ENCODE measurements at regions not wholly inside any gene's neighbourhood (a gene's known extent, or its start where the extent isn't known, plus 50 kb on each side); places are given as distances from the start of the nearest gene placed in this dataset.

DNA sequence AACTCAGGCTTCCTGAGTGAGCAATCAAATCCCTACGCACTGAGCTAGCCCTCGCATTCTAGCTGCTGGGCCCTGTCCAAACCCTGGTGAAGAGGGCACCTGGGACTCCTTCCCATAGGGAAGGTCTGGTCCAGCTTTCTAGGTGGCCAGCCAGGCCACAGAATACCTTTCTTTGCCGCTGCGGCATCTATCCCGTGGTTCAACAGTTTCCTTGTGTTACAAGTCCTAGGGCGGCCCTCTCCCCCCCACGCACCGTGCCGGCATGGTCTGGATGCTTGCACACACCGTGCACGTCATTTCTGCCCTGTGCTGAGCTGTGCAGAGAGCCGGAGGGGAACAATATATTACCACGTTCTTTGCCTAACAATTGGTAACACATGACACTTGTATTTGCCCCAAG is 164.6 kb upstream of the TSHZ3 start:
- no peak overlapping the region for H3K4me3 ChIP-seq (replicated peaks; ENCODE audit: insufficient read depth, low read length)
- H3K27me3 ChIP-seq (ENCODE audit: insufficient read depth, poor library complexity, severe bottlenecking): no peaks in the 10 kb centered on the region

DNA sequence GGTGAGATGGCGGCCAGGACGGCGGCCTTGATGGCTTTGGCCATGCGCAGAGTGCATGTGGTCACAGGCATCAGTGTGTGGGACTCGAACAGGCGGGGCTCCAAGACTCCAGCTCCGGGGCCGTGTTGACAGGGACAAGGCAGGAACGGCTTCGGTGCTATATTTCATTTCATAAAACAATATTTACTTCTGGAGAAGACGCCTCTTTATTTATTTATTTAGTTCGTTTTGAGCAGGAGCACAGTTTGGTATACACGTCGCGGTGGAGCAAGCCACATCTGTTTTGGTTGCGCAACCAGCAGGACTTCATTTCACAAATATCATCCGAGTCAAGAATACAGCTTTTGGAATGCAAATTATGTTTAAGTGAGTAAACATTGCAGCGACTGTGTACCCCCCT is 166.7 kb upstream of the TSHZ3 start:
- no peak for DNase-seq (ENCODE audit: low read depth in 1 of 2, low spot score in 1 of 2)
- TF ChIP-seq GABPA (IDR thresholded peaks at IDR 0.05; ENCODE audit: low read depth) (no peak), SPI1 (IDR thresholded peaks at IDR 0.05; ENCODE audit: borderline replicate concordance, low read depth) (no peak), POLR2AphosphoS5 (IDR thresholded peaks at IDR 0.05; ENCODE audit: low read depth) (no peak)
- TF ChIP-seq, protein P1, sequence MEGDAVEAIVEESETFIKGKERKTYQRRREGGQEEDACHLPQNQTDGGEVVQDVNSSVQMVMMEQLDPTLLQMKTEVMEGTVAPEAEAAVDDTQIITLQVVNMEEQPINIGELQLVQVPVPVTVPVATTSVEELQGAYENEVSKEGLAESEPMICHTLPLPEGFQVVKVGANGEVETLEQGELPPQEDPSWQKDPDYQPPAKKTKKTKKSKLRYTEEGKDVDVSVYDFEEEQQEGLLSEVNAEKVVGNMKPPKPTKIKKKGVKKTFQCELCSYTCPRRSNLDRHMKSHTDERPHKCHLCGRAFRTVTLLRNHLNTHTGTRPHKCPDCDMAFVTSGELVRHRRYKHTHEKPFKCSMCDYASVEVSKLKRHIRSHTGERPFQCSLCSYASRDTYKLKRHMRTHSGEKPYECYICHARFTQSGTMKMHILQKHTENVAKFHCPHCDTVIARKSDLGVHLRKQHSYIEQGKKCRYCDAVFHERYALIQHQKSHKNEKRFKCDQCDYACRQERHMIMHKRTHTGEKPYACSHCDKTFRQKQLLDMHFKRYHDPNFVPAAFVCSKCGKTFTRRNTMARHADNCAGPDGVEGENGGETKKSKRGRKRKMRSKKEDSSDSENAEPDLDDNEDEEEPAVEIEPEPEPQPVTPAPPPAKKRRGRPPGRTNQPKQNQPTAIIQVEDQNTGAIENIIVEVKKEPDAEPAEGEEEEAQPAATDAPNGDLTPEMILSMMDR (IDR thresholded peaks at IDR 0.05; ENCODE audit: insufficient read depth, low read length): no peak
- TF ChIP-seq, protein P2, sequence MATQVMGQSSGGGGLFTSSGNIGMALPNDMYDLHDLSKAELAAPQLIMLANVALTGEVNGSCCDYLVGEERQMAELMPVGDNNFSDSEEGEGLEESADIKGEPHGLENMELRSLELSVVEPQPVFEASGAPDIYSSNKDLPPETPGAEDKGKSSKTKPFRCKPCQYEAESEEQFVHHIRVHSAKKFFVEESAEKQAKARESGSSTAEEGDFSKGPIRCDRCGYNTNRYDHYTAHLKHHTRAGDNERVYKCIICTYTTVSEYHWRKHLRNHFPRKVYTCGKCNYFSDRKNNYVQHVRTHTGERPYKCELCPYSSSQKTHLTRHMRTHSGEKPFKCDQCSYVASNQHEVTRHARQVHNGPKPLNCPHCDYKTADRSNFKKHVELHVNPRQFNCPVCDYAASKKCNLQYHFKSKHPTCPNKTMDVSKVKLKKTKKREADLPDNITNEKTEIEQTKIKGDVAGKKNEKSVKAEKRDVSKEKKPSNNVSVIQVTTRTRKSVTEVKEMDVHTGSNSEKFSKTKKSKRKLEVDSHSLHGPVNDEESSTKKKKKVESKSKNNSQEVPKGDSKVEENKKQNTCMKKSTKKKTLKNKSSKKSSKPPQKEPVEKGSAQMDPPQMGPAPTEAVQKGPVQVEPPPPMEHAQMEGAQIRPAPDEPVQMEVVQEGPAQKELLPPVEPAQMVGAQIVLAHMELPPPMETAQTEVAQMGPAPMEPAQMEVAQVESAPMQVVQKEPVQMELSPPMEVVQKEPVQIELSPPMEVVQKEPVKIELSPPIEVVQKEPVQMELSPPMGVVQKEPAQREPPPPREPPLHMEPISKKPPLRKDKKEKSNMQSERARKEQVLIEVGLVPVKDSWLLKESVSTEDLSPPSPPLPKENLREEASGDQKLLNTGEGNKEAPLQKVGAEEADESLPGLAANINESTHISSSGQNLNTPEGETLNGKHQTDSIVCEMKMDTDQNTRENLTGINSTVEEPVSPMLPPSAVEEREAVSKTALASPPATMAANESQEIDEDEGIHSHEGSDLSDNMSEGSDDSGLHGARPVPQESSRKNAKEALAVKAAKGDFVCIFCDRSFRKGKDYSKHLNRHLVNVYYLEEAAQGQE (IDR thresholded peaks at IDR 0.05; ENCODE audit: insufficient replicate concordance, low read depth): no peak
- Histone ChIP-seq H3K27me3 (ENCODE audit: insufficient read depth, poor library complexity, severe bottlenecking) (no peaks in the 10 kb centered on the region), H3K27ac (replicated peaks) (no peak overlapping the region), H3K4me3 (replicated peaks; ENCODE audit: insufficient read depth, low read length) (no peak overlapping the region)

More for the DNA sequence above, 164.6 kb upstream of the TSHZ3 start:
- TF ChIP-seq SPI1 (IDR thresholded peaks at IDR 0.05; ENCODE audit: borderline replicate concordance, low read depth) (no peak), POLR2AphosphoS5 (IDR thresholded peaks at IDR 0.05; ENCODE audit: low read depth) (no peak)
- TF ChIP-seq, protein P1 (IDR thresholded peaks at IDR 0.05; ENCODE audit: insufficient read depth, low read length): no peak
- no peak overlapping the region for H3K27ac ChIP-seq (replicated peaks)
- DNase-seq (ENCODE audit: low read depth in 1 of 2, low spot score in 1 of 2): no peak

DNA sequence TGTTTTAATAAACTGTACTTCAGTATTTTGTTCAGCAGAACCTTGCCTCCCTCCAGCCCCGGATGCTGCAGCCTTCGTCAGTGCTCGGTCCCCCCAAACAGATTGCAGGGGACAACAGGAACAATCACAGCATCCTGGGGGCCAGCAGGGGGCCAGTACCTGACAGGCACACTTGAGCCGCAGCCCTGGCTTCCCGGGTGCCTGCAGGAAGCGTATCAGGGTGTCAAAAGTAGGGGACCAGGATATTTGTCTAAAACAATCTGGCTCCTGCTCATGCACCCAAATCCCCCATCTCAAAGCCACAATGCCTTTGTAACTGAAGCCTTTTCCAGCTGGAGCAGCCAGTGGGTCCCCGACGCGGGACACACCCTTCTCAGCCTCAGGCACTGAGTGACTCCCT is 167.5 kb upstream of the TSHZ3 start:
- DNase-seq (ENCODE audit: low read depth in 1 of 2, low spot score in 1 of 2): no peak
- TF ChIP-seq GABPA (IDR thresholded peaks at IDR 0.05; ENCODE audit: low read depth): no peak
- no peak for TF ChIP-seq POLR2AphosphoS5 (IDR thresholded peaks at IDR 0.05; ENCODE audit: low read depth)
- H3K27me3 ChIP-seq (ENCODE audit: insufficient read depth, poor library complexity, severe bottlenecking): no peaks in the 10 kb centered on the region
- no peak overlapping the region for H3K27ac ChIP-seq (replicated peaks)
- H3K4me3 ChIP-seq (replicated peaks; ENCODE audit: insufficient read depth, low read length): no peak overlapping the region

DNA sequence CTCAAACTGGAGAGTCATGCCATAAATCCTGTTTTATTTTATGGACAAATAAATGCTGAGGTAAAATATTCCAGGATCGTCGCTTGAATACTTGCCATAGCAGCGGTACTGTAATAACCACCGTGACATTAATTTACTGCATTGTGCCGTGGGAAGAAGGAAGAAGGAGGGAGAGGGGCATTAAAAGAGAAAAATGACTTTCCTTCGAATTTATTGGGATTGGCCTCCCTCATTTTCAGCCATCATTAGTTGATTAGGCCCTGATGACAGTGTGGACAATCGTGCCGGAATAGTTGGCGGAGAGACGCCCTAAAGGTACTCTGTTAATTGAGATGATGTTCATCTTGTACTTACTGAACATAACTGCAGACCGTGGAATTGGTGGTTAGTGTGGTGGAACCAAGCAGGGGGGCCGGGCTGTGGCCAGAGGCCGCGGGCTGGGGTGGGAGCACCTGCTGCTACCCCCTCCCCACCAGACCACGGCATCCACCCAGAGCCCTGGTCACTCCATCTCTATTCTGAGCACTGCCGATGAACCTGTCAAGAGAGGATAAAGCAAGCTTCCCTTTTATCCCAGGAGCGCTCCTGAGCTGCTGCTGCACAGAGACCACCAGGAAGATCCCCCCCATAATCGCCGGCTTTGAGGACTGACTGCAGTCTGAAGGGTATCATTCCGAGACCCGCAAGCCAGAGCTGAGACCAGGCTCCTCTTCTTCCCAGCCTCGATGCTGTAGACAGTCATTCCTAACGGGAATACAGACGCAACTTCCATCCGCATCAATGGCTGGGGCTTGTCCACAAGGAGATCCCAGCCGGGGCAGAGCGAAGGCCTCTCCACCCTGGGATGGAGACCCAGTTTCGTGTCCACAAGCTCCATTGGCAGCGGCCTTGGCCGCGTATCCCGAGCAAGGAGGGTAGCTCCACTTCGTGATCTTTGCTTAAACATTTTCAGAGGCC is 168.3 kb upstream of the TSHZ3 start:
- no peak overlapping the region for H3K4me3 ChIP-seq (replicated peaks; ENCODE audit: insufficient read depth, low read length)
- no peak for DNase-seq (ENCODE audit: low read depth in 1 of 2, low spot score in 1 of 2)
- no peak overlapping the region for H3K27ac ChIP-seq (replicated peaks)
- H3K27me3 ChIP-seq (ENCODE audit: insufficient read depth, poor library complexity, severe bottlenecking): no peaks in the 10 kb centered on the region
- TF ChIP-seq POLR2AphosphoS5 (IDR thresholded peaks at IDR 0.05; ENCODE audit: low read depth): no peak
- TF ChIP-seq, protein P1 (IDR thresholded peaks at IDR 0.05; ENCODE audit: insufficient read depth, low read length): no peak
- no peak for TF ChIP-seq GABPA (IDR thresholded peaks at IDR 0.05; ENCODE audit: low read depth)

Data from HL-60 (cell line).